ENCODE measurements at regions not wholly inside any gene's neighbourhood (a gene's known extent, or its start where the extent isn't known, plus 50 kb on each side); places are given as distances from the start of the nearest gene placed in this dataset.

GRCh38 chr3:76245073-76245472 is 459.7 kb upstream of the ZNF717 start:
- H3K4me3 ChIP-seq = no peak overlapping the region
- POLR2A ChIA-PET = no interaction called here
- no peaks in the 10 kb centered on the region for H3K9me3 ChIP-seq (replicated peaks; ENCODE audit: control insufficient read depth, insufficient read depth, low read depth, low read length)
- H3K9ac ChIP-seq (ENCODE audit: insufficient read depth in 1 of 2, low read depth in 2 of 2, low read length in 2 of 2) = no peak overlapping the region
- CTCF ChIA-PET (ENCODE audit: low intra/inter-chr PET ratio) = no interaction called here
- in situ Hi-C loops (cut with MboI) (no loop called here), intact Hi-C loops (cut with micrococcal nuclease) (no loop called here)
- H3K27me3 ChIP-seq (ENCODE audit: control insufficient read depth in 2 of 2, insufficient read depth in 2 of 2, low read length in 2 of 2) = no peaks in the 10 kb centered on the region
- no peaks in the 10 kb centered on the region for H3K79me2 ChIP-seq (ENCODE audit: control insufficient read depth, insufficient read depth, low read length)
- no peak overlapping the region for H2AFZ ChIP-seq (ENCODE audit: low read depth, low read length)
- DNase-seq (ENCODE audit: extremely low read depth in 1 of 4, low spot score in 3 of 4) (no peak), ATAC-seq (no peak), FAIRE-seq (no peak)
- no peaks in the 10 kb centered on the region for H4K20me1 ChIP-seq (replicated peaks; ENCODE audit: control insufficient read depth, insufficient read depth, low read length)
- TF ChIP-seq ETV5 (CRISPR knock-in tag; IDR thresholded peaks at IDR 0.05; ENCODE audit: low read depth) (no peak), NCOA2 (IDR thresholded peaks at IDR 0.05; ENCODE audit: partially characterized antibody in 2 of 2) (no peak), TAF7 (tag; IDR thresholded peaks at IDR 0.05) (no peak), TAF15 (IDR thresholded peaks at IDR 0.05; ENCODE audit: low read depth, low read length) (no peak)
- BruUV-seq (replicated peaks) = no TSS peak
- H3K9me1 ChIP-seq (ENCODE audit: control insufficient read depth, insufficient read depth, low read length) = no peaks in the 10 kb centered on the region
- 0% methylated on average over 2 of the region's 2 CpGs for WGBS (ENCODE audit: insufficient coverage, low coverage, missing lambda C conversion rate)
- H3K27ac ChIP-seq (ENCODE audit: extremely low read depth, low read depth, low read length) = no peak overlapping the region
- H3K4me2 ChIP-seq (ENCODE audit: insufficient read depth, low read length) = no peak overlapping the region
- no peaks in the 10 kb centered on the region for H3K4me1 ChIP-seq (replicated peaks in 1 of 2; ENCODE audit: control insufficient read depth in 2 of 2, insufficient read depth in 2 of 2, low read length in 2 of 2)
- H3K36me3 ChIP-seq (ENCODE audit: control insufficient read depth, insufficient read depth, low read length) = no peaks in the 10 kb centered on the region

- ATAC-seq = no peak
- Histone ChIP-seq H3K4me1 (replicated peaks in 1 of 2; ENCODE audit: control insufficient read depth in 2 of 2, insufficient read depth in 2 of 2, low read length in 2 of 2) (no peaks in the 10 kb centered on the region), H3K9me1 (ENCODE audit: control insufficient read depth, insufficient read depth, low read length) (no peaks in the 10 kb centered on the region), H3K27me3 (ENCODE audit: control insufficient read depth in 2 of 2, insufficient read depth in 2 of 2, low read length in 2 of 2) (no peaks in the 10 kb centered on the region), H3K79me2 (ENCODE audit: control insufficient read depth, insufficient read depth, low read length) (no peaks in the 10 kb centered on the region), H3K4me3 (no peak overlapping the region), H4K20me1 (replicated peaks; ENCODE audit: control insufficient read depth, insufficient read depth, low read length) (no peaks in the 10 kb centered on the region), H3K36me3 (ENCODE audit: control insufficient read depth, insufficient read depth, low read length) (no peaks in the 10 kb centered on the region), H2AFZ (ENCODE audit: low read depth, low read length) (no peak overlapping the region), H3K4me2 (ENCODE audit: insufficient read depth, low read length) (no peak overlapping the region), H3K9me3 (replicated peaks; ENCODE audit: control insufficient read depth, insufficient read depth, low read depth, low read length) (no peaks in the 10 kb centered on the region), H3K27ac (ENCODE audit: extremely low read depth, low read depth, low read length) (no peak overlapping the region), H3K9ac (ENCODE audit: insufficient read depth in 1 of 2, low read depth in 2 of 2, low read length in 2 of 2) (no peak overlapping the region)
- FAIRE-seq = no peak
- no TSS peak for BruUV-seq (replicated peaks)
- no peak for DNase-seq (ENCODE audit: extremely low read depth in 1 of 4, low spot score in 3 of 4)
- POLR2A ChIA-PET = no interaction called here
- in situ Hi-C loops (cut with MboI) = no loop called here
- CTCF ChIA-PET (ENCODE audit: low intra/inter-chr PET ratio) = no interaction called here
- intact Hi-C loops (cut with micrococcal nuclease) = no loop called here
- TF ChIP-seq BRD9 (IDR thresholded peaks at IDR 0.05; ENCODE audit: low read depth, partially characterized antibody) = no peak
- no peak for TF ChIP-seq HMG20B (CRISPR knock-in tag; IDR thresholded peaks at IDR 0.05)
- no peak for TF ChIP-seq ZNF324 (CRISPR knock-in tag; IDR thresholded peaks at IDR 0.05)
- no peak for TF ChIP-seq ZNF133 (CRISPR knock-in tag; IDR thresholded peaks at IDR 0.05)
- no peak for TF ChIP-seq ZNF696 (CRISPR knock-in tag; conservative IDR thresholded peaks at IDR 0.05)
- TF ChIP-seq ZC3H8 (IDR thresholded peaks at IDR 0.05) = no peak
- TF ChIP-seq ZNF436 (CRISPR knock-in tag; IDR thresholded peaks at IDR 0.05) = no peak
- TF ChIP-seq ESRRA (IDR thresholded peaks at IDR 0.05; ENCODE audit: borderline replicate concordance, low read depth) = no peak
Observed at GRCh38 chr3:76245622-76246021, 460.3 kb upstream of the ZNF717 start.

Measured in K562 (cell line).